CD1c-positive myeloid dendritic cell (primary cell): ENCODE measurements at regions not wholly inside any gene's neighbourhood (a gene's known extent, or its start where the extent isn't known, plus 50 kb on each side); places are given as distances from the start of the nearest gene placed in this dataset.
"Not testable (repeated sequence)": the region's sequence is repeated elsewhere in the genome, so short reads cannot be mapped to it uniquely, and the experiment has no call there.

Source experiments
- DNase-seq: peaks from one replicate; pipeline ENCODE4 v3.0.0-alpha.2; 2016; ENCODE audit errors: extremely low spot score

DNA sequence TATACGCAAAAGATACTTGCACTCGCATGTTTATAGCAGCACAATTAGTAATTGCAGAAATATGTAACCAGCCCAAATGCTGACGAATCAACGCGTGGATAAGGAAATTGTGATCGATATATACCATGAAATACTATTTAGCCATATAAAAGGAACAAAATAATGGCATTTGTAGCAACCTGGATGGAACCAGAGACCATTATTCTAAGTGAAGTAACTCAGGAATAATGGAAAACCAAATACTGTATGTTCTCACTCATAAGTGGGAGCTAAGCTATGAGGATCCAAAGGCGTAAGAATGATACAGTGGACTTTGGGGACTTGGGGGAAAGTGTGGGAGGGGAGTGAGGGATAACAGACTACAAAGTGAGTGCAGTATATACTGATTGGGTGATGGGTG is 1008.0 kb upstream of the CRIM1 start:
- no peak for DNase-seq

DNA sequence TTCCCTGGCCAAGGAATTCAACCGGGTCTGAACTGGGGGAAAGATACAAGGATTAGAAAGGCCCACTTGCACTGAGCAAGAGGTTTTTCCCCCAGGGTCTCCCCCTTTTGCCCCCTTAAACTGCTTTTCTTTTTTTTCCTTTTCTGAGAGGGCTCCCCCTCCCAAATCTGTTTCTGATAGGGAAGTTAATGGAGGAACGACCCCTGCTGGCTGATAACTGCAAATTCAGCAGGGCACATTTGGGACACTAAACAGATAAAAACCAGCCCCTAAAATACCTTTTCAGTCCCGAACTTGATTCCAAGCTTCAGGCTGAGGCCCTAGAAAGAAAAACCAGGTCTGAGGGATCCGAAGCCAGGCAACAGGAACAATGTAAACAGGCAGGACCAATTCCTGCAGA is 1012.4 kb upstream of the CRIM1 start:
- DNase-seq, result no peak

DNA sequence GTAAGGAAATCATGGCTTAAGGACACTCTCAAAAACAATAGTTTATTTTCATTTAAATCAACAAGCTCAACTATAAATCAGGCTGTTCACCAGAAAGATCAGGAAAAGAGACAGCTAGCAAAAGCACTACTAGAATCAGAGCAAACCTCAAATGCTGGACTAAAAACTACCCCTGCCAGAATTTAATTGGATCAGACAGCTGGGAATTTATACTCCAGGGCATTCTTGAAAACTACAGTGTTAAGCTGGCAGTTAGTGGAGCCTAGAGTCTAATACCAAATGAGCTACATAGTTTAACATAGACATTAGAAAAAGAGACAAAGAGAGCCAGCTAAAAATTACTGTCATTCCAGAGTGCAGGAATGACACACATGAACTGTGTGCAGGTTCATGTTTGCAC is 1016.4 kb upstream of the CRIM1 start:
- DNase-seq, result no peak

DNA sequence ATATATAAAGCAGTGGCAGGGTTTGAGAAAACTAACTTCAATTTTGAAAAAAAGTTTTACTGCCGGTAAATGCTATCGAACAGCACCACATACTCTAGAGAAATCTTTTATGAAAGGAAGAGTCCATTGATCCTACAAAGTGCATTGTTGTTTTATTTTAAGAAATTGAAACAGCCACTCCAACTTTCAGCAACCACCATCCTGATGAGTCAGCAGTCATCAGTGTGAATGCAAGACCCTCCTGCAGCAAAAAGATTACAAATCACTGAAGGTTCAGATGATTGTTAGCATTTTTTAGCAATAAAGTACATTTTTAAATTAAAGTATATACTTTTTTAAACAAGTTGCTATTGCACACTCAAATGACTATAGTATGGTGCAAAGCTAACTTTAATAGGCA is 1017.7 kb upstream of the CRIM1 start:
- DNase-seq, result no peak

DNA sequence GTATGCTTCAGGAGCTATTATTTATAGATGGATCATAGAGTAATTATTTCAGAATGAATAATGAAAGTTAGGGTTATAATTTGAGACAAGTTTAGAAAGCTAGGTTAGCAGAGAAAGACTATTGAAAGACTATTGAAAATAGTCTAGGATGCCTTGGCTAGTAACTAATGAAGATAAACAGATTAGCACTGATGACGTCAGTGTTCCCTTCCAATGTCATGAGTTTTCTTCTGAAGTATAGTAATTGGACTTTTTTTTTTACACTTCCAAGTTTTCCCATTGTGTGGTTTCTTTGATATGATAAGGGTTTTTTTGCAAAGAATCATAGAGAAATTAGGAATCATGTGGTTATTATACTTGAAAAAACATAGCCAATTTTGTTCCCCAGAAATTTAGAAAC is 1041.5 kb upstream of the CRIM1 start:
- no peak for DNase-seq

DNA sequence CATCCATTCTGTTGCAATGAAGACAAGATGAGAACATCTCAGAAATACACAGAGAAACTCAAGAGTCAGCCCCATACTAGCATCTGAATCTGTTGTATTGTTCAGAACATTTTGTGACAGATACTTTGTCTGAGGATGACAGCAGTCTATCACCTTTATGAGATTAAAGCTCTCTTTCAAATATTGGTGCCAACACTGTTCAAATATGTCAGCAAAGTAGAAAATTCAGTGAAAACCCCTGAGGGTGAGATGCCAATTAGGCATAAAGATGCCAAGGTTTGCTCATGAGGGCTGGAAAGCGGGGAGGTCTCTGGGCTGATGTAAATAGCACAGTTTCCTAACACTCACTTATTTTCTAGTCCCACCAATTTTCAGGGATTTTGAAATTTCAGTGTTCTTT is 1054.2 kb upstream of the CRIM1 start:
- DNase-seq, result no peak

DNA sequence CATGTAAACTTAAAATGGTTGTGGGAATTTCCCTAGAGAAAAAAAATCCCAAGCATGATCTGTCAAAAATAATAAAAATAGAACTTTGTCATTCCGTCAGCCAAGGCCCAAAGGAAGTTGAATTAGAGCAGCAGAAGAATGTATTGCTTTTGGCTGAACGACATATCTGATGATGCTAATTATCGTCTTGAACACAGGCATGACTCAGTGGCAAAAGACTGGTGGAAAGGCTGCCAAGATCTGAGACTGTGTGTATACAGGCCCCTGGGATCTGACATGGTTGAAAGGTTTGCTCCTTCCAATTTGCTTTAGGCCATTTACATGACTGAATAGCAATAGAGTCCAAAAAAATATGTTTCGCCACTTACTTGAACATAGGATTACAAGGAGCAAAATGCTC is 1057.1 kb upstream of the CRIM1 start:
- DNase-seq, result no peak

DNA sequence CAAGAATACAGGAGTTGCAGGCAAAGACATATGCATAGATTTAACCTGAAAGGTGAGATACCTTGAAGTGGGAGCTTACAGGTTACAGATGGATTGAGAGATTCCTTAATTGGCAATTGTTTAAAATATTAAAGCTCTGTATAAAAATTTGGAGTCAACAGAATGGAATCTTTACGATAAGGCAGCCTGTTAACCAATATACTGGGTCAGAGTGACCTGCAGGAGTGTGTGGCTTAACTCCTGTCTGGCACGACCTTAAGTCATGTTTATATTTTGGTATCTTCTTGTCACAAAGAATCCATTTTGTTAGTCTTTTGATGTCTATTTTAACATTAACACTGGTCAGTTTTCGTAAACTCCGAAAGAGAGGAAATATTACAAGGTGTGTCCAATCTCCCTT is 1058.2 kb upstream of the CRIM1 start:
- no peak for DNase-seq

DNA sequence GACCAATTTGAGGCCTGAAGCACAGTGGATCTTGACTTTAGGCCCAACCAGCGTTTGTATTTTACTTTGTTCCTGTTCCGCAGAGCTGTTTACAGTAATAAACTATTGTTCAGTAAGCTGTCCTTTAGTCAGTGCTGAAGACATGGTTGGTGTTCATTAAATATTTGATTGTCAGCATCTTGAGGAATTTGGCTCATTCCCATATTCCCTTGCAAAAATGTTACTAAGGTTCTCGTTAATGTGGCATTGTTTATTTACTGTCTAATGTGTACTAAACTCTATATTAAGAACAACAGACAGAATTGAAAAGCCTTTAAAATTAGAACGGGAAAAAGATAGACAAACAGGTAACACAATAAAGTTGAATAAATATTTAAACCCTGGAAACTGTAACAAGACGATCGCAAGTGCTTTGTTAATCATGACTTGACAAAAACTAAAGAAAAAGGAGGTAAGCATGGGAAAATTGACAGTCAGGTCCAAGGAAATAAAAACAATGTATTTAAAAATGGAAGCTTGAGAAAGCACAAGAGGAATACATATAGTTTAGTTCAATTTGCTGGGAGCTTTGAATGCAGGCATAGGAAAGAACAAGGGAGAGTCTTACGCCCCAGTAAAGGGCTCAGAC is 1060.8 kb upstream of the CRIM1 start:
- DNase-seq, result no peak

DNA sequence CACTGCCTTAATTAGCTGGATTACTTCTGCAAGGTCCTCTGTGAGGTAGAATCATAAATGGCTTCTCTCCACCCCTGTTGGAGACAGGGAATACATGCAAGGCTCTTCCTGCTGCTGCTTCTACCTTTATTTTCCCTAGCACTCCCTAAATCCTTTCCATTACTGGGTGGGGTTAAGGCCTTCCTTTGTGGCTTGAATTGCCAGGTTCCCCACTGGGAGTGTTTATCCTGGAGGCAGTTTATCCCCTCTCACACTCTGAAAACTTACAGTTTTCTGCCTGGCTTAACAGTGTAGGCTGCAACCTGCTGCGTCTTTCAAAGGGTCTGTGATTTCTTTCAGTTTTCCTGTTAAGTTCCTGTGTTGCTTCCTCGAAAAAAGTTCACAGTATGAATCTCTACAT is 1062.3 kb upstream of the CRIM1 start:
- no peak for DNase-seq

DNA sequence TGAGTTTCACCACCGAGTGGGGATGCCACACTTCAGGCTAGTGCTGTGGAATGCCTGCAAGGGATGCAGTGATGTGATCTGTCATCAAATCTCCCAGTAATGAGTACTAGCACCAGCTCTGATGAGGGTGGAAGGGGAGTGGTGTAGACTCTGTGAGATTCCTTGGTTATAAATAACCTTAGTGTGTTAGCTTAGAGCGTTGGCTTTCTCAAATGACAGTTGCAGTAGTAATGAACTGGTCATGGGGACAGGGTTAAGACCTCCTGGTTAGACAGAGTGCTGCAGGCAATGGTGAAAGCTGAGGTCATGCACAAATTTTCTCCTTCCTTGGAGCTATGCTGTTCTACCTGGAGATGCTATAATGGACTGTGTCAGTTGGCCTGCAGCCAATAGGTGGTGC is 1063.4 kb upstream of the CRIM1 start:
- DNase-seq, result no peak

DNA sequence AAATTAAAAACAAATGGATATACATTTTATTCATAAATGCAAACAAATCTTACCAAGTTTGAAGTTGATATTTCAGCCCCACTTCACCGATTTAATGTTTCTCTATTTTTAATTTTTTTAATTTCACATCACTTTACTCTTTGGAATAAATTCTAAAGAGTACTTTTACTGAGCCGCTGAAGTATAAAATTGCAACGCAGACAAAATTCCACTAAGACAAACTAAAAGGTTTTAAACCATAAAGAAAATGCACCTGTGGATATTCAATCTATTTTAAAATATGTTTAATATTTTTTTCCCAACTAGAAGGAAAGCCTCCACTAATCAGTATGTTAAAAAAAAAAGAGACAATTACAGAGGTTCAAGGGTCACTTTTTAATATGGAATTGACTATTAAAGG is 1073.9 kb upstream of the CRIM1 start:
- DNase-seq, result no peak

DNA sequence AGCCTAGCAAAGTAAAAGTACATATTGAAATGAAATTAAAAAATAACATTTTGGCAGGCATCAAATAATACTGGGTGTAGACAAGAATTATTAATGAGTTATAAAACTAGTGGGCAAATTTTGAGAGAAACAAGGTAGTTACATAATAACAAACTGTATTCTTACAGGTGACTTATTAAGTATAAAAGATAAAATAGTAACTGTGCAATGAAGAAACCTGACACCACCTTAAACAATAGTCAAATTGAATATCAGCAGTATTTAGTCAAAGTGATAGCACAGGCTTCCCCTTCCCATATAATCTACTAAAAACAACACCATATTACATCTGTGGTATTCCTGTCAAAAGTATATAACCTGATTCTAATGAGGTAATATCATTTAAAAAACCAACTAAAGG is 1099.8 kb upstream of the CRIM1 start:
- DNase-seq, result no peak

DNA sequence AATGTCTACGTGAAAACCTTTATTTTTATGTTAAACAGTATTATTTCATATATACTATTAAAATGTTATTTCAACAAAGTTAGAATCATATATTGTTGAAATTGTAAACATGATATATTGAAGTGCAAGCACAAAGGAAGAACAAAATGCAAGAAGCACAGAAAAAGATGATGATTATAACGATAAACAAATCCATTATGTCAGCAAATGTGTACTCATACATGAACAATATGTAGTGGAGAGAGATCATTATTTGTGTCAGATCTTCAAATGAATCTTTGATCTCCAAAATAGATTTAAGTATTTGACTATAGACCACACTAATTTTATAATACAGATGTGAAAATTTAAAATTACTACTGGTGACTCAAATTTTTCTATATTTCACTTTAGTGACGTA is 1104.4 kb upstream of the CRIM1 start:
- DNase-seq, result no peak

DNA sequence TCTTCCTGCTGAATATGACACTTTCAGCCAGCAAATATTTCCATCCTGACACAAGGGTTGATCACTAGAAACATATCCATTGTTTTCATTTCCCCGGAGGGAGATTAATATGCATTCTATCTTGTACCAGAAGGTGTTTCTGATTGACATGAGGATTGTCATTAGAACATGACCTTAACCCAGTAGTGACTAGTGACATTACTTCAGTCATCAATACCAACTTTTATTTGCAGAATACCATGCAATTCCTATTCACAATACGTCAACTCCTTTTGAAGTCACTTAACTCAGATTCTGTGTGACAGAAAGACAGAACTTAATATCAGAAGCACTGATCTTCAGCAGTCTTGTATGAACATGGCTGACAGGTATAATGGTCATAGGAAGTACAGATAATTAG is 1108.9 kb upstream of the CRIM1 start:
- no peak for DNase-seq

DNA sequence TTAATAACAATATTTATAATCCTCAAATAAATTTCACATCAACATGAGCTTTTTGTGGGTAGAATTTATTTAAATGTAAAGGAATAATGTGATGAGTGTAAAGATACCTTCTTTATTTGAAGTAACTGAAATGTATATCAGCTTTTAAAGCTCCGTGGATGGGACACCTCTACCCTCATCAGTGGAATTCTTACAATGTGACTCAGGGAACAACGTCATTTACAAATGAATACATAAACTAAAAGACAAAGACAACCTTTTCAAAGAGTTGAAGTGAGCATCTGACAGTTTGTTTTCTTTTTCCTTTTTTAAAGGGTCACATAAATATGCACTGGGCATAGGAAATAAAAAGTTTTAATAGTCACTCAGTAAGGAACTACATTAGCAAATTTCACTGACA is 1127.0 kb upstream of the CRIM1 start:
- no peak for DNase-seq

DNA sequence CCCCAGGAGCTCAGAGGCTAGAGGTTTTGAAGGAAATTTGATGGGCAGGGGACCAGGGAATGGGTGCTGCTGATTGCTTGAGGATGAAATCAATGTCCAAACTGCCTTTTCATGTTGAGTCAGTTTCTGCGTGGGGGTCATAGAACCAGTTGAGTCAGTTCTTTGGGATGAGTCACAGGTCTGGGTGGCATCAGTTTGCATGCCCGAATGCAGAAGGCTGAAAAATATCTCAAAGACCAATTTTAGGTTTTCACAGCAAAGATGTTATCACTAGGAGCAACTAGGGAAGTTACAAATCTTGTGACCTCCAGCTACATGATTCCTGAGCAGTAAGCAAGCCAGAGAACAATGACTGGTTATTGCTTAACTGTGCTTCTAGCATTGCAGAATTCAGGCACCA is 1135.1 kb upstream of the CRIM1 start:
- no peak for DNase-seq

DNA sequence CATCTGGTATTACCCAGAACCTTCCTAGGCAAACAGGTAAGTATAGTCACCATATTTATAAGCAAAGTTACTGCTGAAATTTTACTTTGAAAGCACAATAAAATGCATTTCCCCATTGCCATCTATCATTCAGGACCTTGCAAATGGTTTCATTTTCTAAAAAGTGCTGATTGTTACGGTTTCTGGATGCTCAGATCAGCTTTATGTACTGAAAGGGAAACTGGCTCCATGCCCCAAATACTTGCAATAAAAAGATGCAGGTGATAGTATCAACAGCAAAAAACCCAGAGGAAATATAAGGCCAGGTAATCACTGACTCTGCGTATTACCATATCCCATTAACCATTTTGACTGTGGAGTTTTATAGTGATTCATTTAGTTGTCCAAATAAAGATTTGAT is 1150.7 kb upstream of the CRIM1 start:
- no peak for DNase-seq

DNA sequence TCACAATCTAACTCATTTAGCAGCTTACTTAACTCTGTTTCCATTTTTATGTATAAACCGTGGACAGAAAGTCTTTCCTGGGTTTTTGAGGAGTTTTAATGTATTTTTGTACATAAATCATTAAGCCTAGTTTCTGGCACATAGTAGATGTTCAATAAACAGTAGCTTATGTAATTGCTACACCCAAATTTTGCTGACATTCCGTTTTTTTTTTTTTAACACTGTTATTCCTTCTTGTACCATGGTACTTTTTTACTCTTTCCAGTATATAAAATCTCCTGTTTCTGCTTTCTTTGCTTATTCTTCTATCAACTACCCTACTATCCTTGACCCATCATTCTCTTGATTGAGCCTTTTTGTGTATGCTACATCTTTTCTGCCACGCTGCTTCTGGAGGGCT is 1151.3 kb upstream of the CRIM1 start:
- no peak for DNase-seq

DNA sequence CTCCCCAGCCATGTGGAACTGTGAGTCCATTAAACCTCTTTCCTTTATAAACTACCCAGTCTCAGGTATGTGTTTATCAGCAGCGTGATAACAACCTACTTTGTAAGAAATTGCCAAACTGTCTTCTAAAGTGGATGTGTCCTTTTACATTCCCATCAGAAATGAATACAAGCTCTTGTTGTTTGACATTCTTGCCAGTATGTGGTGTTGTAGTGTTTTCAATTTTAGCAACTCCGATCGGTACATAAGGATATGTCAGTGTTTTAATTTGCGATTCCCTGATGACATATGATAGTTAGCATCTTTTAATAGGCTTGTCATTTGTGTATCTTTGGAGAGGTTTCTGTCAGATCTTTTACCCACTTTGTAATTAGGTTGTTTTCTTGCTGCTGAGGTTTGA is 1156.3 kb upstream of the CRIM1 start:
- DNase-seq, result no peak

DNA sequence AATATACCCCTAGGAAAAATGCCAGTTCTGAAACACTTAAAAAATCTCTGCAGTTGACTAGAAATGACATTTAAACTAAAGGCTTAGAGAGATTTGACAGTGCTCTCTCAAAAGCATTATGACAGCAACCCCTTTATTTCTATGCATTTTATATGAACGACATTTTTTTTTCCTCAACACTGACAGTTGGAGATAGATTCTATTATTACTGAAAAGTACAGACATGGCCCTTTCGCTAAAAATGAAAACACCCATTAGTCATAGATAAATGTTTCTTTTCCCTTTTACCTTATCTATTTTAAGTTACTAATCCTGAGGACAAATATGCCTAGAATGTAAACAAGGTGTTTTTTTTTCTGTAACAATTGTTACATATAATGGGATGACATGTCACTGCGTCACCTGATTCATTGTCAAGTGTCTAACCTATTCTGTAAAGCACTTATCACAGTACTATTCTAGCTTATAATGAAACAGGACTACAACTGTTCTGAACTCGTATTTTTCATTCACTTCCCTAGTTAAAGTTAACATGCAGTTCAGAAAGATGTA is 1169.6 kb upstream of the CRIM1 start:
- no peak for DNase-seq

DNA sequence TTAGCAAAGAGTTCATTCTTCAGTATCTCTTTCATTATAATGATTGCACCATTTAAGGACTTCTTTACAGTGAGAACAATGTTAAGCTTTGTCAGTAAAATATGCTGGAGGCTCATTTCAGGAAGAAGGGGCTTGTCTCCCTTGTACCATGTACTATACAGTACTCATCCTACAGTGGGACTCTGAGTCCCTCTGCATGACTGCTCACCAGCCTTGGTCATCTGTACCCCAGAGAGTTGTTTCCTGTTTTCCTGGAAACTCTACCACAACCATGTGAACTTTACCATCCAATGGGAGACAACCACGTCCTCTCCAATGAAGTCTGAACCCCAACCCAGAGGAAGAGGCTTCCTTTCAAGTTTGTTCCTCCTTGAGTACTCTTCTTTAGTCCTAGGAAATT is 1171.1 kb upstream of the CRIM1 start:
- DNase-seq, result no peak

DNA sequence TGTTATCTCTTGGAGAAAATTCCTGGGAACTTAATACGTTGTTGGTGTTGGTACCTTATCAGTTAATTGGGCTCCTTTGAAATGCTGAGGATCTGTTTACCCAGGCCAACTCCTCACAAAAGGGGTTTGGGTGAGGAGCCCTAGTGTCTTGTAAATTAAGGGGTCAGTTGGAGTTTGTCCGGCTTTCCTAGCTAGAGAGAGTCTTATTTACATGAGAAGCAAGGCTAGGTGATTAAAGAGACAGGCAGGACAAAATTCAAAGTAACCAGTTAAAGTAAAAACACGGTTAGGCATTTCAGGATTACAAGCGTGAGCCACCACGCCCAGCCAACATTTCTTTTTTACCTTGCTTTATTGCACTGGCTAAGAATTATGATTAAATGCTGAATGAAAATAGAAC is 1178.9 kb upstream of the CRIM1 start:
- DNase-seq, result not testable (repeated sequence)

DNA sequence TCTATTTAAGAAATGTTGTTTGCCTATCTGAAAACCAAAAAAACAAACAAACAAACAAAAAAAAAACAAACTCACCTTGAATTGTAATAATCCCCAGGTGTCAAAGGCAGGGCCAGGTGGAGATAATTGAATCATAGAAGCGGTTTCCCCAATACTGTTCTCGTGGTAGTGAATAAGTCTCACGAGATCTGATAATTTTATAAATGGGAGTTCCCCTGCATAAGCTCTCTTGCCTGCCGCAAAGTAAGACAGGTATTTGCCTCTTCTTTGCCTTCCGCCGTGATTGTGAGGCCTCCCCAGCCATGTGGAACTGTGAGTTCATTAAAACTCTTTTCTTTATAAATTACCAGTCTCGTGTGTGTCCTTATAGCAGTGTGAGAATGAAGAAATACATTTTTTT is 1180.7 kb upstream of the CRIM1 start:
- no peak for DNase-seq
